Right lobe of liver (tissue), 4 donors: ENCODE measurements at regions not wholly inside any gene's neighbourhood (a gene's known extent, or its start where the extent isn't known, plus 50 kb on each side); places are given as distances from the start of the nearest gene placed in this dataset.

ENCODE experiments used
- POLR2A ChIP-seq: fragments of 450-650 bp; IDR thresholded peaks from one replicate; pipeline ENCODE4 v1.6.1; 2017; ENCODE audit warnings: antibody characterized with exemption, mild to moderate bottlenecking
- TF ChIP-seq, protein P1 (sequence below), 4 donors: fragments of 200-600 bp in 3 of 4; fragments of 450-650 bp in 1 of 4; IDR thresholded peaks; one replicate each; pipeline versions ENCODE4 v1.5.1 to v1.8.0; 2016 to 2022; ENCODE audit warnings: antibody characterized with exemption in 4 of 4, mild to moderate bottlenecking in 2 of 4
- donor health status: DM: no; HTN: no; CAD: no.
- donor health status: DM: no; HTN: no; CAD: no.
- donor health status: DM: no; HTN: yes; CAD: no.

GRCh38 chr6:8588176-8588575 lies 152.8 kb upstream of the SLC35B3 start:
- TF ChIP-seq, protein P1, sequence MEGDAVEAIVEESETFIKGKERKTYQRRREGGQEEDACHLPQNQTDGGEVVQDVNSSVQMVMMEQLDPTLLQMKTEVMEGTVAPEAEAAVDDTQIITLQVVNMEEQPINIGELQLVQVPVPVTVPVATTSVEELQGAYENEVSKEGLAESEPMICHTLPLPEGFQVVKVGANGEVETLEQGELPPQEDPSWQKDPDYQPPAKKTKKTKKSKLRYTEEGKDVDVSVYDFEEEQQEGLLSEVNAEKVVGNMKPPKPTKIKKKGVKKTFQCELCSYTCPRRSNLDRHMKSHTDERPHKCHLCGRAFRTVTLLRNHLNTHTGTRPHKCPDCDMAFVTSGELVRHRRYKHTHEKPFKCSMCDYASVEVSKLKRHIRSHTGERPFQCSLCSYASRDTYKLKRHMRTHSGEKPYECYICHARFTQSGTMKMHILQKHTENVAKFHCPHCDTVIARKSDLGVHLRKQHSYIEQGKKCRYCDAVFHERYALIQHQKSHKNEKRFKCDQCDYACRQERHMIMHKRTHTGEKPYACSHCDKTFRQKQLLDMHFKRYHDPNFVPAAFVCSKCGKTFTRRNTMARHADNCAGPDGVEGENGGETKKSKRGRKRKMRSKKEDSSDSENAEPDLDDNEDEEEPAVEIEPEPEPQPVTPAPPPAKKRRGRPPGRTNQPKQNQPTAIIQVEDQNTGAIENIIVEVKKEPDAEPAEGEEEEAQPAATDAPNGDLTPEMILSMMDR (IDR thresholded peaks at IDR 0.05) = no peak
- TF ChIP-seq POLR2A = no peak
